Keratinocyte (primary cell): ENCODE measurements at regions not wholly inside any gene's neighbourhood (a gene's known extent, or its start where the extent isn't known, plus 50 kb on each side); places are given as distances from the start of the nearest gene placed in this dataset.

Experiments
- EZH2 ChIP-seq: IDR thresholded peaks from one replicate; pipeline ENCODE4 v1.6.1; 2012; ENCODE audit warnings: inconsistent platforms, mild to moderate bottlenecking, low read length, moderate library complexity
- TF ChIP-seq, protein P1 (sequence below), 3 experiments: IDR thresholded peaks in 1 of 3; conservative IDR thresholded peaks in 1 of 3; optimal IDR thresholded peaks in 1 of 3; 2 replicates in 2 of 3; 3 replicates in 1 of 3; pipeline versions ENCODE3 to v1.5.1; 2011; ENCODE audit warnings: low read length in 3 of 3, mild to moderate bottlenecking in 3 of 3, moderate library complexity in 2 of 3, control low read depth in 1 of 3, inconsistent platforms in 1 of 3; ENCODE audit not compliant: insufficient read depth in 2 of 3; ENCODE audit errors: extremely low read depth in 1 of 3

DNA sequence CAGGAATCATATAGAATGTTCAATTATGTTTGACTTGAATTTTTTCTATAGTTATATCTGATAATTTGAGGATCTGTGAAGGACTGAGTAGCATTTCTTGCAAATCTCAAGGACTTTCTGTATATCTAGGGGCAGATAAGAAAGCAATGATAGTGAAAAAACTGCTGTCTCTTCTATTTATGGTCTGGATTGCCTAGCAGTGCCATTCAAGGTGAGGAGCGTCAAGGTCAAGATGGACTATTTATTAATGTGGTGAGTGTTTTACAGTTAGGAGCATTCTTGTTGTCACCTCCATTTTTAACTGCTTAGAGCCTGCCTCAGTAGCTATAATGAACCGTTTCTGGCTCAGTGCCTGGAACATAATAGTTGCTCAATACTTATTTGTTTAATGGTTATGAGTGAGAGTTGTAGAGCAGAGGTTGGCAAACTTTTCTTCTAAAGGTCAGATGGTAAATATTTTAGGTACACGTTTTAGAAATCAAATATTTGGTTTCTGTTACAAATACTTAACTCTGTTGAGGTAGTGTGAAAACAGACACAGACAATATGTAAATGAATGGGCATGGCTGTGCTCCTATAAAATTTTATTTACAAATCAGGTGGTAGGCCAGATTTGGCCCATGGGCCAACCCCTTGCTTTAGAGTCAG is 523.2 kb upstream of the IGFBP7 start:
- TF ChIP-seq, protein P1, sequence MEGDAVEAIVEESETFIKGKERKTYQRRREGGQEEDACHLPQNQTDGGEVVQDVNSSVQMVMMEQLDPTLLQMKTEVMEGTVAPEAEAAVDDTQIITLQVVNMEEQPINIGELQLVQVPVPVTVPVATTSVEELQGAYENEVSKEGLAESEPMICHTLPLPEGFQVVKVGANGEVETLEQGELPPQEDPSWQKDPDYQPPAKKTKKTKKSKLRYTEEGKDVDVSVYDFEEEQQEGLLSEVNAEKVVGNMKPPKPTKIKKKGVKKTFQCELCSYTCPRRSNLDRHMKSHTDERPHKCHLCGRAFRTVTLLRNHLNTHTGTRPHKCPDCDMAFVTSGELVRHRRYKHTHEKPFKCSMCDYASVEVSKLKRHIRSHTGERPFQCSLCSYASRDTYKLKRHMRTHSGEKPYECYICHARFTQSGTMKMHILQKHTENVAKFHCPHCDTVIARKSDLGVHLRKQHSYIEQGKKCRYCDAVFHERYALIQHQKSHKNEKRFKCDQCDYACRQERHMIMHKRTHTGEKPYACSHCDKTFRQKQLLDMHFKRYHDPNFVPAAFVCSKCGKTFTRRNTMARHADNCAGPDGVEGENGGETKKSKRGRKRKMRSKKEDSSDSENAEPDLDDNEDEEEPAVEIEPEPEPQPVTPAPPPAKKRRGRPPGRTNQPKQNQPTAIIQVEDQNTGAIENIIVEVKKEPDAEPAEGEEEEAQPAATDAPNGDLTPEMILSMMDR (optimal IDR thresholded peaks at IDR 0.05 in 1 of 3, IDR thresholded peaks at IDR 0.05 in 1 of 3, conservative IDR thresholded peaks at IDR 0.05 in 1 of 3; ENCODE audit: extremely low read depth in 1 of 3, insufficient read depth in 2 of 3, low read length in 3 of 3), result no peak
- TF ChIP-seq EZH2, result no peak
